ENCODE measurements at regions not wholly inside any gene's neighbourhood (a gene's known extent, or its start where the extent isn't known, plus 50 kb on each side); places are given as distances from the start of the nearest gene placed in this dataset.

GRCh38 chr2:81260320-81260719 is 955.8 kb upstream of the LRRTM1 start:
- Histone ChIP-seq H3K9me3 (no peaks in the 10 kb centered on the region), H3K27ac (no peak overlapping the region), H3K4me3 (no peak overlapping the region), H3K4me1 (no peaks in the 10 kb centered on the region), H3K27me3 (no peaks in the 10 kb centered on the region), H3K36me3 (no peaks in the 10 kb centered on the region)
- TF ChIP-seq CTCF (IDR thresholded peaks at IDR 0.05), result no peak
- ATAC-seq (no peak), DNase-seq (no peak)
- intact Hi-C loops (cut with DNase I), result no loop called here

- no peak for DNase-seq
- intact Hi-C loops (cut with DNase I), result no loop called here
- H3K36me3 ChIP-seq, result no peaks in the 10 kb centered on the region
- H3K27ac ChIP-seq, result no peak overlapping the region
- no peak for TF ChIP-seq CTCF (IDR thresholded peaks at IDR 0.05)
- H3K4me3 ChIP-seq, result no peak overlapping the region
- no peaks in the 10 kb centered on the region for H3K27me3 ChIP-seq
- ATAC-seq, result no peak
- no peaks in the 10 kb centered on the region for H3K9me3 ChIP-seq
- no peaks in the 10 kb centered on the region for H3K4me1 ChIP-seq
Observed at GRCh38 chr2:81250270-81250669, 945.7 kb upstream of the LRRTM1 start.

GRCh38 chr2:81249152-81249551 is 944.6 kb upstream of the LRRTM1 start:
- H3K4me1 ChIP-seq, result no peaks in the 10 kb centered on the region

GRCh38 chr2:81247648-81248047 is 943.1 kb upstream of the LRRTM1 start:
- Histone ChIP-seq H3K27ac (no peak overlapping the region), H3K4me1 (no peaks in the 10 kb centered on the region), H3K27me3 (no peaks in the 10 kb centered on the region), H3K4me3 (no peak overlapping the region), H3K9me3 (no peaks in the 10 kb centered on the region), H3K36me3 (no peaks in the 10 kb centered on the region)
- no peak for TF ChIP-seq CTCF (IDR thresholded peaks at IDR 0.05)
- no peak for DNase-seq
- intact Hi-C loops (cut with DNase I), result no loop called here
- ATAC-seq, result no peak

More at GRCh38 chr2:81249152-81249551, 944.6 kb upstream of the LRRTM1 start:
- no peaks in the 10 kb centered on the region for H3K27me3 ChIP-seq
- no peaks in the 10 kb centered on the region for H3K9me3 ChIP-seq
- ATAC-seq (no peak), DNase-seq (no peak)
- H3K4me3 ChIP-seq, result no peak overlapping the region
- no peaks in the 10 kb centered on the region for H3K36me3 ChIP-seq
- H3K27ac ChIP-seq, result no peak overlapping the region
- no peak for TF ChIP-seq CTCF (IDR thresholded peaks at IDR 0.05)
- intact Hi-C loops (cut with DNase I), result no loop called here

- Histone ChIP-seq H3K4me3 (no peak overlapping the region), H3K27me3 (no peaks in the 10 kb centered on the region), H3K9me3 (no peaks in the 10 kb centered on the region), H3K36me3 (no peaks in the 10 kb centered on the region), H3K4me1 (no peaks in the 10 kb centered on the region), H3K27ac (no peak overlapping the region)
- ATAC-seq, result peak; percentile 81
- peak in 2 of 4 donors; percentile 28 to 31 for DNase-seq
- intact Hi-C loops (cut with DNase I), result no loop called here
- TF ChIP-seq CTCF (IDR thresholded peaks at IDR 0.05), result no peak
Observed at GRCh38 chr2:81242501-81242900, 937.9 kb upstream of the LRRTM1 start.

All from left lung (tissue), 4 donors.